OCI-LY3 (cell line): ENCODE measurements at regions not wholly inside any gene's neighbourhood (a gene's known extent, or its start where the extent isn't known, plus 50 kb on each side); places are given as distances from the start of the nearest gene placed in this dataset.

Source experiments
- H2AFZ ChIP-seq: fragments of 200-600, 300-600 bp; shearing (Covaris generic); 2 replicates; pipeline ENCODE4 v1.6.0; 2014; ENCODE audit warnings: antibody characterized with exemption, low read depth, low read length
- H3K27ac ChIP-seq: fragments of 200-600, 300-600 bp; sonication (generic); 2 replicates; pipeline ENCODE4 v1.5.1; 2014; ENCODE audit warnings: mild to moderate bottlenecking, low read length, moderate library complexity, mixed read lengths
- H3K27me3 ChIP-seq: fragments of 200-600, 300-600 bp; sonication (generic); 2 replicates; pipeline ENCODE4 v1.6.1; 2014; ENCODE audit warnings: low read depth, low read length, mixed read lengths
- H3K36me3 ChIP-seq: fragments of 200-600, 300-600 bp; sonication (generic); replicated peaks from 2 replicates; pipeline ENCODE3; 2014; ENCODE audit warnings: low read depth, low read length, mixed read lengths
- H3K4me1 ChIP-seq: fragments of 300-600, 200-600 bp; sonication (generic); 2 replicates; pipeline ENCODE4 v1.6.1; 2014; ENCODE audit warnings: low read length, mixed read lengths
- H3K4me2 ChIP-seq: fragments of 200-600, 300-600 bp; sonication (generic); 2 replicates; pipeline ENCODE4 v1.6.1; 2014; ENCODE audit warnings: low read length, mixed read lengths
- H3K4me3 ChIP-seq: fragments of 300-600, 200-600 bp; sonication (generic); 2 replicates; pipeline ENCODE4 v1.5.1; 2014; ENCODE audit warnings: antibody characterized with exemption, mild to moderate bottlenecking, low read length, moderate library complexity
- H3K79me2 ChIP-seq: fragments of 300-600, 200-600 bp; shearing (Covaris generic); 2 replicates; pipeline ENCODE4 v1.6.1; 2014; ENCODE audit warnings: mild to moderate bottlenecking, low read length, mixed read lengths
- H3K9ac ChIP-seq: fragments of 300-600, 200-600 bp; shearing (Covaris generic); 2 replicates; pipeline ENCODE4 v1.6.0; 2014; ENCODE audit warnings: mild to moderate bottlenecking, low read length, moderate library complexity
- H3K9me3 ChIP-seq: fragments of 200-600, 300-600 bp; shearing (Covaris generic); 2 replicates; pipeline ENCODE4 v1.6.1; 2014; ENCODE audit warnings: low read length, mixed read lengths; ENCODE audit not compliant: insufficient read depth
- H4K20me1 ChIP-seq: fragments of 200-600, 300-600 bp; sonication (generic); 2 replicates; pipeline ENCODE4 v1.6.1; 2016; ENCODE audit warnings: low read length, mixed read lengths; ENCODE audit not compliant: insufficient read depth
- EZH2phosphoT487 ChIP-seq: fragments of 200-600 bp; shearing (Covaris generic); IDR thresholded peaks from 2 replicates; pipeline ENCODE4 v1.6.1; 2018; ENCODE audit warnings: antibody characterized with exemption, mixed run types, low read depth
- TF ChIP-seq, protein P1 (sequence below): fragments of 200-600, 300-600 bp; sonication (generic); IDR thresholded peaks from 2 replicates; pipeline ENCODE4 v1.5.1; 2014; ENCODE audit warnings: antibody characterized with exemption, low read length, low read depth

DNA sequence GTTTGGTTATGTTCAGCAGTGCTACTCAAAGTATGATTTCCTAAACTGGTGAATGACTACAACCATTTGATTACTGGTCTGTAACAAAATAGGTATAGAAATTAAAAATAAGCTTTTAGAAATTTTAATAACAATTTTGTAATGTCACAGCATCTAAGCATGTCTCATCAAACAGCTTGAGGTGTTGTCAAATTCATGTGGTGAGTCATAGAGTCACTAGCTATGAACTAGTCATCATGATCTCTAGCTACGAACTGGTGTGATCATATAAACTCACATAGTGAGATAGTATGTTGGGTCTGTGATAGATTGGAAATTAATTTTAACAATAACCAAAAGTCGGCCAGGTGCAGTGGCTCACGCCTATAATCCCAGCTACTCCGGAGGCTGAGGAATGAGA is 213.9 kb upstream of the RBMS3 start:
- Histone ChIP-seq H2AFZ (no peak overlapping the region), H3K79me2 (no peaks in the 10 kb centered on the region), H3K4me1 (no peaks in the 10 kb centered on the region), H3K9ac (no peak overlapping the region), H3K9me3 (no peaks in the 10 kb centered on the region), H3K36me3 (no peaks in the 10 kb centered on the region), H3K27me3 (no peaks in the 10 kb centered on the region), H3K4me3 (no peak overlapping the region), H3K4me2 (no peak overlapping the region), H4K20me1 (no peaks in the 10 kb centered on the region), H3K27ac (no peak overlapping the region)
- TF ChIP-seq, protein P1, sequence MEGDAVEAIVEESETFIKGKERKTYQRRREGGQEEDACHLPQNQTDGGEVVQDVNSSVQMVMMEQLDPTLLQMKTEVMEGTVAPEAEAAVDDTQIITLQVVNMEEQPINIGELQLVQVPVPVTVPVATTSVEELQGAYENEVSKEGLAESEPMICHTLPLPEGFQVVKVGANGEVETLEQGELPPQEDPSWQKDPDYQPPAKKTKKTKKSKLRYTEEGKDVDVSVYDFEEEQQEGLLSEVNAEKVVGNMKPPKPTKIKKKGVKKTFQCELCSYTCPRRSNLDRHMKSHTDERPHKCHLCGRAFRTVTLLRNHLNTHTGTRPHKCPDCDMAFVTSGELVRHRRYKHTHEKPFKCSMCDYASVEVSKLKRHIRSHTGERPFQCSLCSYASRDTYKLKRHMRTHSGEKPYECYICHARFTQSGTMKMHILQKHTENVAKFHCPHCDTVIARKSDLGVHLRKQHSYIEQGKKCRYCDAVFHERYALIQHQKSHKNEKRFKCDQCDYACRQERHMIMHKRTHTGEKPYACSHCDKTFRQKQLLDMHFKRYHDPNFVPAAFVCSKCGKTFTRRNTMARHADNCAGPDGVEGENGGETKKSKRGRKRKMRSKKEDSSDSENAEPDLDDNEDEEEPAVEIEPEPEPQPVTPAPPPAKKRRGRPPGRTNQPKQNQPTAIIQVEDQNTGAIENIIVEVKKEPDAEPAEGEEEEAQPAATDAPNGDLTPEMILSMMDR: no peak
- TF ChIP-seq EZH2phosphoT487: no peak

DNA sequence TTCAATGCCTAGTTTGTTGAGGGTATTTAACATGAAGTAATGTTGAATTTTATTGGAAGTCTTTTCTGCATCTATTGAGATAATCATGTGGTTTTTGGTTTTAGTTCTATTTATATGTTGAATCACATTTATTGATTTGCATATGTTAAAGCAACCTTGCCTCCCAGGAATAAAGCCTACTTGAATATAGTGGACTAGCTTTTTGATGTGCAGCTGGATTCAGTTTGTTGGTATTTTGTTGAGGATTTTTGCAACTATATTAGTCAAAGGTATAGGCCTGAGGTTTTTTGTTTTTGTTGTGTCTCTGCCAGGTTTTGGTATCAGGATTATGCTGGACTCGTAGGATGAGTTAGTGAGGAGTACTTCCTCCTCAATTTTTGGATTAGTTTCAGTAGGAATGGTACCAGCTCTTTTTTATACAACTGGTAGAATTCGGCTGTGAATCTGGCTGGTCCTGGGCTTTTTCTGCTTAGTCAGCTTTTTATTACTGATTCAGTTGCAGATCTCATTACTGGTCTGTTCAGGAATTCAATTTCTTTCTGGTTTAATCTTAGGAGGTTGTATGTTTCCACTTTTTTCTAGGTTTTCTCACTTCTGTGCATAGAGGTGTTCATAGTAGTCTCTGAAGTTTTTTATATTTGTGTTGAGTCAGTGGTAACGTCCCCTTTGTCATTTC is 209.8 kb upstream of the RBMS3 start:
- TF ChIP-seq, protein P1: no peak
- no peak for TF ChIP-seq EZH2phosphoT487
- H3K27ac ChIP-seq: no peak overlapping the region
- H3K4me3 ChIP-seq: no peak overlapping the region
- no peaks in the 10 kb centered on the region for H3K36me3 ChIP-seq
- no peak overlapping the region for H3K4me2 ChIP-seq
- H3K9me3 ChIP-seq: no peaks in the 10 kb centered on the region
- no peak overlapping the region for H3K9ac ChIP-seq
- H3K79me2 ChIP-seq: no peaks in the 10 kb centered on the region
- H2AFZ ChIP-seq: no peak overlapping the region
- no peaks in the 10 kb centered on the region for H3K4me1 ChIP-seq
- H4K20me1 ChIP-seq: no peaks in the 10 kb centered on the region
- no peaks in the 10 kb centered on the region for H3K27me3 ChIP-seq

DNA sequence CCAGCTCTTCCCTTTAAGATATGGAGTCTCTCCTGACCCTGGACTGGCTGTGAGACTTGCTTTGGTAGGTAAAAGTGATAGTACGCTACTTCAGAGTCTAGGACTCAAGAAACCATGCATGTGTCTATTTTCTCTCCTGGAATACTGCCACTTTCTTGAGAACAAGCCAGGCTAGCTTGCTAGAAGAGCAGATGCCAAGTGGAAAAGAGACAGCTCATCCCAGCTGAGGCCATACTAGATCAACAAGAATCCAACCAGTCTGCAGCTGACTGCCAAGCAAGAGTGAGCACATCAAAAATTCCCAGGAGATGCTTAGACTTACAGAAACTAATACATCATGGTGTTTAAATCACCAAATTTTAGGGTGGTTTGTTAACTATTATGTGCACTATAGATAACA is 208.3 kb upstream of the RBMS3 start:
- Histone ChIP-seq H3K27ac (no peak overlapping the region), H3K27me3 (no peaks in the 10 kb centered on the region), H3K4me2 (no peak overlapping the region), H2AFZ (no peak overlapping the region), H3K4me3 (no peak overlapping the region), H3K9me3 (no peaks in the 10 kb centered on the region), H3K4me1 (no peaks in the 10 kb centered on the region), H3K36me3 (no peaks in the 10 kb centered on the region), H4K20me1 (no peaks in the 10 kb centered on the region), H3K79me2 (no peaks in the 10 kb centered on the region), H3K9ac (no peak overlapping the region)
- TF ChIP-seq EZH2phosphoT487: no peak
- TF ChIP-seq, protein P1: no peak

DNA sequence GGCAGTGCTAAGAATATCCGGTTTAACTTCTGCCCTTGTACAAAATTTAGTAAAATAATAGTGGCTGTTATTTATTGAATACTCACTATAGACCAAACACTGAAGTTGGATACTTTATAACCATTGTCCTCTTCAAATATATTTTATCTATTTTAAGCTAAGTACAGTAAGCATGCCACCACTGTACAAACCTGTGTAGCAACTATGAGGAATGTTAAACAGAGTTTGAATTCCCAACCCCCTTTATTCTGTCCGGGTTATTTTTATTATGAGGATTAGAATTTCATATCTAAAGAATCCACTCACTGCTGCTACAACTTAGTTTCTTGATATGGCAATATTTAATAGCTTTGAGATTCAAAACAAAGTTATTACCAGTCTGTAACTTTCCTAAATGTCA is 203.5 kb upstream of the RBMS3 start:
- no peak overlapping the region for H3K4me3 ChIP-seq
- no peaks in the 10 kb centered on the region for H3K4me1 ChIP-seq
- H3K9me3 ChIP-seq: 0 out of 2 replicates have a peak, but pooled peaks cover 5% of the 10 kb centered on the region
- no peaks in the 10 kb centered on the region for H3K27me3 ChIP-seq
- no peak overlapping the region for H2AFZ ChIP-seq
- no peak overlapping the region for H3K9ac ChIP-seq
- no peaks in the 10 kb centered on the region for H3K36me3 ChIP-seq
- no peaks in the 10 kb centered on the region for H4K20me1 ChIP-seq
- no peak overlapping the region for H3K27ac ChIP-seq
- TF ChIP-seq EZH2phosphoT487: no peak
- TF ChIP-seq, protein P1: no peak
- no peaks in the 10 kb centered on the region for H3K79me2 ChIP-seq
- H3K4me2 ChIP-seq: no peak overlapping the region
